Fibroblast of lung (primary cell): ENCODE measurements at regions not wholly inside any gene's neighbourhood (a gene's known extent, or its start where the extent isn't known, plus 50 kb on each side); places are given as distances from the start of the nearest gene placed in this dataset.
A peak's percentile ranks its signal among the peaks of the same experiment; 100 is the strongest.

Experiments
- DNase-seq, 2 donors: peaks; one replicate each; pipeline versions ENCODE4 v3.0.0 to v3.0.0-alpha.2; 2010; ENCODE audit warnings: low read depth in 2 of 2
- H2AFZ ChIP-seq: 2 replicates; pipeline ENCODE4 v1.5.1; 2012; ENCODE audit warnings: low read length, control low read depth, inconsistent platforms
- H3K27ac ChIP-seq: 2 replicates; pipeline ENCODE4 v1.5.1; 2011; ENCODE audit warnings: low read length, control low read depth; ENCODE audit not compliant: insufficient read depth
- H3K27me3 ChIP-seq: 2 replicates; pipeline ENCODE4 v1.5.1; 2011; ENCODE audit warnings: mild to moderate bottlenecking, low read length; ENCODE audit not compliant: control insufficient read depth, insufficient read depth
- H3K36me3 ChIP-seq: 2 replicates; pipeline ENCODE4 v1.5.1; 2011; ENCODE audit warnings: low read length; ENCODE audit not compliant: control insufficient read depth, insufficient read depth
- H3K4me1 ChIP-seq: 2 replicates; pipeline ENCODE4 v1.5.1; 2011; ENCODE audit warnings: low read length; ENCODE audit not compliant: control insufficient read depth, insufficient read depth; ENCODE audit errors: extremely low read depth
- H3K4me2 ChIP-seq: 2 replicates; pipeline ENCODE4 v1.5.1; 2011; ENCODE audit warnings: low read length, control low read depth; ENCODE audit not compliant: insufficient read depth; ENCODE audit errors: extremely low read depth
- H3K4me3 ChIP-seq, 4 experiments: fragments of 200-600 bp in 1 of 4; sonication (generic) in 1 of 4; replicated peaks in 1 of 4; 2 replicates each; pipeline ENCODE4 v1.5.1; 2011 to 2016; ENCODE audit warnings: low read length in 4 of 4, low read depth in 3 of 4, mild to moderate bottlenecking in 3 of 4, control low read depth in 2 of 4, inconsistent platforms in 1 of 4, mixed read lengths in 1 of 4; ENCODE audit not compliant: insufficient read depth in 1 of 4; ENCODE audit errors: control extremely low read depth in 1 of 4
- H3K79me2 ChIP-seq: 2 replicates; pipeline ENCODE4 v1.5.1; 2012; ENCODE audit warnings: mild to moderate bottlenecking, low read length, inconsistent platforms; ENCODE audit not compliant: control insufficient read depth, insufficient read depth
- H3K9ac ChIP-seq: 2 replicates; pipeline ENCODE4 v1.5.1; 2011; ENCODE audit warnings: mild to moderate bottlenecking, low read length, control low read depth; ENCODE audit not compliant: insufficient read depth
- H3K9me3 ChIP-seq: 2 replicates; pipeline ENCODE4 v1.5.1; 2012; ENCODE audit warnings: low read depth, low read length; ENCODE audit not compliant: control insufficient read depth, insufficient read depth
- H4K20me1 ChIP-seq: 2 replicates; pipeline ENCODE4 v1.5.1; 2011; ENCODE audit warnings: low read length; ENCODE audit not compliant: control insufficient read depth, insufficient read depth; ENCODE audit errors: extremely low read depth
- EZH2 ChIP-seq: IDR thresholded peaks from 2 replicates; pipeline ENCODE4 v1.5.1; 2012; ENCODE audit warnings: low read length, control low read depth, mild to moderate bottlenecking; ENCODE audit errors: missing control alignments
- TF ChIP-seq, protein P1 (sequence below), 2 donors: IDR thresholded peaks in 1 of 2; conservative IDR thresholded peaks in 1 of 2; 1 replicate in 1 of 2; 2 replicates in 1 of 2; pipeline ENCODE4 v1.5.1; 2011 to 2012; ENCODE audit warnings: low read length in 2 of 2, control low read depth in 1 of 2, inconsistent platforms in 1 of 2, low read depth in 1 of 2, mild to moderate bottlenecking in 1 of 2

DNA sequence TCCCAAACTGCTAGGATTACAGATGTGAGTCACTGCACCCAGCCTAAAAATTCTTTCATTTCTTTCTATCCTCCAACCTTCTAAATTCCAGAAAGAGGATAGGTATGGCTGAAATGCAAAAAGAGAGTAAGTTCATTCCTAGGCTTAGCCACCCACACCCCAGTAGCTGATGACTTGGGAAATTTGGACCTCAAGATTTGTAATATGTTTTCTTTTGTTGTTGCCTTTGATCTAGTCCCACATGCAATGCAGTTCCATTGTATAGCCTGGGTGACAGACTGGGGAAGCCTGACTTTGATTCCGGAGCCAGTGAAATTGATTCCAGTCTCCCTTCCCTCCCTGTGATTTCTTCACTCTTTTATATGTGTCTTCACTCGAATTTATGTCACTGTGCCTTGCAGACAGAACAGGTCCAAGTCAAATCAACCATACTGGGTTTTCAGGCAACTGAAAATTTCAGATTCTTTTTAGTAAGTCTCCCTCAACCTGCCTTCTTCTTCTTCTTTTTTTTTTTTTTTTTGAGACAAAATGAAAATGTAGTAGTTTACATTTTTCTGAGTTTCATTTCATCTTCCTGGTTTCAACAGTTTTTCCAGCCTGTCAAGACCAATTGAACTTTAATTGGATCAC is 176.2 kb upstream of the RBPJ start:
- no peak overlapping the region for H2AFZ ChIP-seq
- peak; percentile 12 to 63 for DNase-seq
- H3K4me2 ChIP-seq, result no peak overlapping the region

DNA sequence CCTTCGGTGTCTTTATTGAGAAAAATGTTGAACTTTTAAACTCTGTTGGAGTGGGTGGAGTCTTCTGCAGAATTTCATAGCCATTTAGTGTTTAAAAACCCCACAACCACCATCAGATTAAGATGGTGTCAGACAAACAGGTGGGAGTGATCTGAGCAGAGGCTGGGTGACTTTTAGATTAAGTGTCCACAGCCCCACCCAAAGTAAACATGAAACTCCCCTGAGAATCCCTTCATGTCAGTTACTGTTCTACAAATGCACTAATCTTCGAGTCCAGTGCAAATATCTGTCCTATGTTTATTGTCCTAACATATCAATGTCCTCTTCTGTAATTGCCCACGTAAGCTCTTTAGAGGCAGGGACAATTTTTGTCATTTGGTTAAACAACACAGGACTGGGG is 175.6 kb upstream of the RBPJ start:
- no peaks in the 10 kb centered on the region for H3K36me3 ChIP-seq
- H3K4me2 ChIP-seq, result no peak overlapping the region
- TF ChIP-seq, protein P1, sequence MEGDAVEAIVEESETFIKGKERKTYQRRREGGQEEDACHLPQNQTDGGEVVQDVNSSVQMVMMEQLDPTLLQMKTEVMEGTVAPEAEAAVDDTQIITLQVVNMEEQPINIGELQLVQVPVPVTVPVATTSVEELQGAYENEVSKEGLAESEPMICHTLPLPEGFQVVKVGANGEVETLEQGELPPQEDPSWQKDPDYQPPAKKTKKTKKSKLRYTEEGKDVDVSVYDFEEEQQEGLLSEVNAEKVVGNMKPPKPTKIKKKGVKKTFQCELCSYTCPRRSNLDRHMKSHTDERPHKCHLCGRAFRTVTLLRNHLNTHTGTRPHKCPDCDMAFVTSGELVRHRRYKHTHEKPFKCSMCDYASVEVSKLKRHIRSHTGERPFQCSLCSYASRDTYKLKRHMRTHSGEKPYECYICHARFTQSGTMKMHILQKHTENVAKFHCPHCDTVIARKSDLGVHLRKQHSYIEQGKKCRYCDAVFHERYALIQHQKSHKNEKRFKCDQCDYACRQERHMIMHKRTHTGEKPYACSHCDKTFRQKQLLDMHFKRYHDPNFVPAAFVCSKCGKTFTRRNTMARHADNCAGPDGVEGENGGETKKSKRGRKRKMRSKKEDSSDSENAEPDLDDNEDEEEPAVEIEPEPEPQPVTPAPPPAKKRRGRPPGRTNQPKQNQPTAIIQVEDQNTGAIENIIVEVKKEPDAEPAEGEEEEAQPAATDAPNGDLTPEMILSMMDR (conservative IDR thresholded peaks at IDR 0.05 in 1 of 2, IDR thresholded peaks at IDR 0.05 in 1 of 2; ENCODE audit: low read depth in 1 of 2, low read length in 2 of 2), result no peak
- no peak for TF ChIP-seq EZH2

More for the DNA sequence above, 176.2 kb upstream of the RBPJ start:
- no peak for TF ChIP-seq EZH2
- TF ChIP-seq, protein P1 (conservative IDR thresholded peaks at IDR 0.05 in 1 of 2, IDR thresholded peaks at IDR 0.05 in 1 of 2; ENCODE audit: low read depth in 1 of 2, low read length in 2 of 2), result no peak
- no peak overlapping the region for H3K9ac ChIP-seq
- H3K27me3 ChIP-seq, result no peaks in the 10 kb centered on the region
- no peaks in the 10 kb centered on the region for H3K9me3 ChIP-seq
- H3K27ac ChIP-seq, result no peak overlapping the region
- no peak overlapping the region for H3K4me3 ChIP-seq
- H3K79me2 ChIP-seq, result no peaks in the 10 kb centered on the region
- H3K4me1 ChIP-seq, result peaks cover 8% of the 10 kb centered on the region
- H4K20me1 ChIP-seq, result no peaks in the 10 kb centered on the region
- H3K36me3 ChIP-seq, result no peaks in the 10 kb centered on the region

DNA sequence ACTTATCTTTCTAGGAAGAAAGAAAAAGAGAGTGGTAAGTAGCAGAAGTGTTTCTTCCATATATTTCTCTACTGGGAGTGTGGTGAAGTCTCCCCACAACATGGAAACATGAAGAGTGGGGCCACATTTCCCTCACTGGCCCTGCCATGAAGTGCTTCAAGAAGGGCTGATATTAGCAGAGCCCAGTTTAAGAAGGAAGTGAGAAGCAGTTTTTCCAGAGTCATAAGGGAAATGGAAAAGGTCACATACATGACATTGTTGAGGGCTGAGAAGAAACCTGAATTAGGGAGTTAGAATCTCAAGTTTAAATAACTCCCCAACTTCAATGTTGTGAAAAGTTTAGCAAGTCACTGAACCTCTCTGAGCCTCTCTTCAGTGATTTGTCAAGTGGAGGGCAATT is 171.9 kb upstream of the RBPJ start:
- TF ChIP-seq, protein P1 (conservative IDR thresholded peaks at IDR 0.05 in 1 of 2, IDR thresholded peaks at IDR 0.05 in 1 of 2; ENCODE audit: low read depth in 1 of 2, low read length in 2 of 2), result no peak
- no peak for TF ChIP-seq EZH2
- Histone ChIP-seq H3K9ac (no peak overlapping the region), H3K4me1 (peaks cover 14% of the 10 kb centered on the region), H3K4me3 (no peak overlapping the region), H3K4me2 (no peak overlapping the region), H3K27ac (no peak overlapping the region), H3K79me2 (no peaks in the 10 kb centered on the region), H2AFZ (no peak overlapping the region), H3K36me3 (no peaks in the 10 kb centered on the region), H3K9me3 (no peaks in the 10 kb centered on the region), H4K20me1 (no peaks in the 10 kb centered on the region), H3K27me3 (no peaks in the 10 kb centered on the region)
- DNase-seq, result no peak

More for the DNA sequence above, 175.6 kb upstream of the RBPJ start:
- H3K4me1 ChIP-seq, result peaks cover 7% of the 10 kb centered on the region
- no peak overlapping the region for H3K9ac ChIP-seq
- no peaks in the 10 kb centered on the region for H3K27me3 ChIP-seq
- H3K4me3 ChIP-seq, result no peak overlapping the region
- DNase-seq, result no peak
- no peak overlapping the region for H3K27ac ChIP-seq
- H3K9me3 ChIP-seq, result no peaks in the 10 kb centered on the region
- H2AFZ ChIP-seq, result no peak overlapping the region
- no peaks in the 10 kb centered on the region for H3K79me2 ChIP-seq
- no peaks in the 10 kb centered on the region for H4K20me1 ChIP-seq
